IPS-NIHi7 (cell line): ENCODE measurements at regions not wholly inside any gene's neighbourhood (a gene's known extent, or its start where the extent isn't known, plus 50 kb on each side); places are given as distances from the start of the nearest gene placed in this dataset.

Experiments used
- DNase-seq: peaks from one replicate; pipeline ENCODE4 v3.0.0; 2012; ENCODE audit warnings: mixed read lengths; ENCODE audit errors: extremely low spot score

DNA sequence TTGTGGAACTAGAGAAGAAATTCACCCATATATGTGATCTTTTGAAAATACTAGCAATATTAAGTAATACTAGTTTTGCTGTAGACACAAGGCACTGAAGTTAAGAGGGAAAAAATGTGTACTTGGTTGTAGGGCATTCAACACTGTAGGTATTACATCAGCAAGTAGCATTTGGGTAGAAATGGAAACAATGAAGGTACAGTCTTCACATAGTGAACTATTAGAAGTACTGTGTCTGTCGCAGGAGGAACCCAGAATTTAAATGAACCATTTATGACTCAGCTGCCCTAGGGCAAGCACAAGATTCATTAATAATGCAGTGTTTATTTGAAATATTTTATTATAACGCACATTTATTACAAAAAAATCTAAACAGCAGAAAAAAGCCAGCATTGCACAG, 572.7 kb upstream of the TENM3 start:
- no peak for DNase-seq

GRCh38 chr4:181671672-181672071, 571.5 kb upstream of the TENM3 start:
- no peak for DNase-seq

DNA sequence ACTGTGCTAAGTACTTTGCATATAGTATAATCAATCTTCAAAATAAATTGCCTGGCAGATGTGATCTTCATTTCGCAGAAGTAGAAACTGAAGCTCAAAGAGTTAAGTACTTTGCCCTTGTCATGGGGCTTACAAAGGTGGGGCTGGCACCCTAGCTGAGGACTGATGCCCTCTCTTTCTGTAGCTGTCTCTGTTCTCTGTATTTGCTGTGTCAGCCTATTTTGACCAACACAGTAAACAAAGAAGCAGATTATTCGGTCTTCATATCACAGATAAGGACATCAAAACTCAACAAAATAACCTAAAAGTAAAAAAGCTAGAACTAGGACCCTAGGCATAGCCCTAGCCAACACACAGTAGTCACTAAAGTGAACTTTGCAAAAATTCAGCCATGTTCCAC, 570.5 kb upstream of the TENM3 start:
- DNase-seq = no peak

- DNase-seq = no peak
These were observed 568.8 kb upstream of the TENM3 start for GRCh38 chr4:181674315-181674875.

- no peak for DNase-seq
These were observed 566.7 kb upstream of the TENM3 start for GRCh38 chr4:181676546-181676945.

- DNase-seq = no peak
These were observed 566.0 kb upstream of the TENM3 start for GRCh38 chr4:181677201-181677600.

DNA sequence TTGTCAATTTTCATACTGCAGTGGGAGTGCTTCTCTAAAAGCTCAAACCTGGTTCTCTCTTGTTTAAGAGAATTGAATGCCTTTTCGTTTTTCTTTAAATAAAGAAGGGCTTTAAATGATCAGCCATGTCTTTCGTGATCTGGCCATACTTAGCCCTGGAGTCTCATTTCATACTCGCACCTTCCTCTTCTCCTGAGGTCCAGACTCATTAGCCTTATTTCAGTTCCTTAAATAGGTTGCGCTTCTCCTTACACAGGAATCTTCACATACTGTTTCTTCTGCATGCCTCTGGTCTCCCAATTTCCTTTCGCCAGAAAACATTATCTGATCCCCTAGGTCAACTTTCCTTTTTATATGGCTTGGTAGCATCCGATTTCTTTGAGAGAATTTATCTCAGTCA, 565.6 kb upstream of the TENM3 start:
- no peak for DNase-seq

- no peak for DNase-seq
These were observed 563.4 kb upstream of the TENM3 start for GRCh38 chr4:181679754-181680153.

DNA sequence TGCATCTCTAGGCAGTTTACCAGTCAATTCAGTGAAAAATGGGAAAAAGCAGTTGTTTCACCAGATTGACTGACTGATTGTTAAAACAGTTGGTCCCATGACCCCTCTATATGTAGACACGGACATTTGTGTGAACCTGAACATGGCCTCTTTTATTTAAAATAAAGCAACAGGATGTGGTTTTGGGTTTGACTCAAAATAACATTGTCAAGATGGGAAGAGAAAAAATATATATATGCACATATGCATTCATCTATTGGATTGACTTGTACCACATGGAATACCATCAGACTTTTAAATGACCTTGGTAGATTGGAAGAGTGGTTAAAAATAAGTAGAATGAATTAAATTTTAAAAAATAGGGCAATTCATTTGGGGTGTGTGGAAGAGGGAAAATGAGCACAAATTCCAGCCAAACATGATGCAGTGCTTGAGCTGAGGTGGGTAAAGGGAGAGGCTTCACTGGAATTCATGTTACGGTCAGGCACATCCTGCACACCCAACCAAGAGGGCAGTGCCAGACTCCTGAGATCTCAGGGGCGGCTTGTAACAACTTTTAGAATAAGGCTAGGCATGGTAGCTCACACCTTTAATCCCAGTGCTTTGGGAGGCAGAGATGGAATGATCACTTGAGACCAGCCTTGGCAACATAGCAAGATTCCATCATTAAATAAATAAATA, 560.7 kb upstream of the TENM3 start:
- DNase-seq = no peak

DNA sequence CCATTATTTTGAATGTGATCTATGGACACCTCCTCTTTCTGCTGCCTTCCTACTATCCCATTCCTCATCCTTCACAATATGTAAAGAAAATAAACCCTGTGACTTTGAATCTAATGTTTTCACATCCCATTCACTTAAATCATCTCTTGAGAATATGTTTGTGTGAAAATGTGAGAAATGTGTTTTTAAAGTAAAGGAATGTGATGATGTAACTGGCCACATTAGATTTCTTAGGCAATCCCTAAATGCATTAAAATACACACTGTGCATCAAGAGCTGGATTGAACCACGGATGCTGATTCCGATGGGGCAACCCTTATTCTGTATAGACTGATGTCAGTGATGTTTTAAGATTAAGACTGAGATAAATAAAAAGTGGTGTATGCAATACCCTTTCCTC, 558.9 kb upstream of the TENM3 start:
- DNase-seq = no peak

DNA sequence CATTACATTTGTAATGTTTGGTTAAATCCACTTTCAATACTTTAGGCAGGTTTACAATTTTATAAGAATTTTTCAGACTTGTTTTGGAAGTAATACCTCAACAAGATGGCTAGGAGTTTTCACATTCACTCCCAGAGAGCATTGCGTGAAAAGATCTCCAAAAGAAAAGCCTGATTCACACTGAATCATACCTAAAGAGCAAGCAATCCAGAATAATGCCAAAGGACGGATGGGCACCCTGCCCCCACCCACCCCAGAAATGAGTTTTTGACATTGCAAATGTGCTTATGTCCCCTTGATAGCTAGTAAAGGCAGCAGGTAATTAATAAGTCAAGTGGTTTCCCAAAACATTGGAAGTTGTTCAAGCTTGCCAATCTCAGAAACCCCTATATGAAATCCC, 557.7 kb upstream of the TENM3 start:
- DNase-seq = no peak

DNA sequence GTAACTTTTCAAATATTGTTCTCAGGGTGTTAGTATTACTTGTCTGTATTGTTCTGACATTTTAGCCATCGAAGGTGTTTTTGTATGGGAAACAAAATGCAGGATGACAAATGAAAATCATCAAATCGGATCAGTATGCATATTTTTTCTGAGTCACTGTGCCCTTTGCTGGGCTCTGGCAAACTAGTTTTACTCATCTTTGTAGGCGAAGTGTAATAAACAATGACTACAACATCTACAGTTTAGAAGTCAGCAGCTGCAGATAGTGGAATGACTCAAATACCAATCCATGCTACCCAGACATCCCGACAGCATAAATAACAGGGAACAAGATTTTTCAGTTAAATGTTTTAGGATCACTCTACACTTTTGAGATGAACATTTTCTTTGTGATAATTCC, 557.3 kb upstream of the TENM3 start:
- no peak for DNase-seq

GRCh38 chr4:181687116-181687515, 556.1 kb upstream of the TENM3 start:
- no peak for DNase-seq

DNA sequence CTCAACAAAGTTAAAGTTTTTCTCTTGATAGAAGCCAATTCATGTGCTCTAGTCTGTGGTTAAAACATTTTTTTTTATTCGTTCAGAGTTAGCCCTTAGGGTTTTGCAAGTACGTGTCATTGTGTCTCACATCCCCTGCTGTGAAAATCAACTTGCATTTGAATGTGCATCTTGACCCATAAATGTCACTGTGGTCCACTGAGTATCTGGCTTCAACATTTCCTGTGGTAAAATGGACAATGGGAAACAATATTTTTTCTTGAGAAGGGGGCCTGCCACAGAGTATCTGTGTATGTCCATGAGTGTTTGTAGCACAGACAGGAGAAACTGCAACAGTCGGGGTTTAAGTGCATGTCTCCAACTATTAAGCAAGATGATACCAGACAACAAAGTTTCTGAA, 554.8 kb upstream of the TENM3 start:
- no peak for DNase-seq

DNA sequence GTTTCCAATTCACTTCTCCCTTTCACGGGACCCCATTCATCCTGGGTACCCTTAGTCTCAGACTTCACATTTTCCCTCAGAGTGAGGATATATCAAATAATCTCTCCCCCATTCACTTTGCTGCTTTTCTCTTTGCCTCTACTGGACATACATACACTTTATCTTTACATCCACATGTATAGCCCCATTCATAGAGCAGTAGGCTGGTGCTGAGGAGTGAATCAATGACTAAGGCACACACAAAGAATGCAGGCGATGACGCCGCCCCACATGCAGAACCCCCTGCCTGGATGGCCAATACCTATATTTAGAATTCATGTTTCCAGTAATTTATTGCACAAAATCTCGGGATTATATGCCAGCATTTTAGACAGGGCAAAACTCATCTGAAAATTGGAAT, 554.3 kb upstream of the TENM3 start:
- DNase-seq = no peak

DNA sequence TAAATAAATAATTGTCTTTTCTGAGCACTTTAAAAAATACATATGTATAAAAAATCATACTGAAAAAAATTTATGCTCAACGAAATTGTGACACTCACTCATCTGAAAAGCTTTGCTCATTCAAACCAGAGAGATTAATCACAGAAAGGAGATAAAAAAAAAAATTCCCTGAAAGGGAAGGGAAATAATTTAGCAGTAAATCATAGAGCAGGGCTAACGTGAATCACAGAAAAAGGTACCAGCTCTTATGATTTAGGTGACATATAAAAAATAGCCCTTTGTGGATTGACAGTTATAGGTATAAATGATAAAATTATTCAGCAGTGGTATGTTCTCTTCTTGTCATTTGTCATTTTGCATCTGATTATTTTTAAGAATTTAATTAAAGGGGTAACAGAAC, 552.7 kb upstream of the TENM3 start:
- DNase-seq = no peak

GRCh38 chr4:181692965-181693364, 550.2 kb upstream of the TENM3 start:
- DNase-seq = no peak

GRCh38 chr4:181693517-181693916, 549.7 kb upstream of the TENM3 start:
- DNase-seq = peak; percentile 28

GRCh38 chr4:181698221-181698620, 545.0 kb upstream of the TENM3 start:
- no peak for DNase-seq

DNA sequence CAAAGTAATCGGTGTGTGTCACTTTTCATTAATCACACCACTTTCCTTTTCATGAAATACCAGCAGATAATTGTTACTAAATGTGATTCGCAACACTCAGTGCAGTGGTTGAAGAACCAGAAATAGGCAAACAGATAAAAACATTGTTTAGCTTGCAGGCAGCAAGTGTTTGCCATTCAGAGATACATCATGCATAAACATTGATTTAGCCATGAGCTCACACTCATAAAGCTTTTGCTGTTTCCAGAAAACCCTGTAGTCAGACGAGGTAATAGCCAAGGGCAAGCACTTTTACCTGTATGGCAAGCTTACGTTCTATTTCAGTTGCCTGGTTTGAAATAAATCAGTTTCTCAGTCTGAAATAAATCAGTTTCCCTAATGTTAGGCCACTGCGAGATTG, 542.0 kb upstream of the TENM3 start:
- no peak for DNase-seq

DNA sequence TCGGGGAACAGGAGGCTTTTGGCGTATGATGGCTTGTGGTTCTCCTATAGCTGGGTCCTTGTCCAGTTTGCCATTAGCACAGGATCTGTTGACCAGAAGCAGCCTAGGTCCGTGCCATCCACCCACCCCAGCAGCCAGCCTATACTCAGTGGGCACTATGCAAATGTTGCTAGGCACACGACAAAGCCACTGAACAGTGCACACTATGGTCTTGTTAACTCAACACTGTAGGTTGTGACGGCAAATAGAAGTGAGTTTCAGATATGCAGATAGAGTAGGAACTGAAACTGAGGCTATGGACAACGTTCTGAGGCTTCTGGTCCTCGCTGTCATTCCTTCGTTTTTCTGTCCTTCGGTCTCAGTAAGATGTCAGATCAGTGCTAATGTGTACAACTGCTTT, 541.3 kb upstream of the TENM3 start:
- DNase-seq = no peak

DNA sequence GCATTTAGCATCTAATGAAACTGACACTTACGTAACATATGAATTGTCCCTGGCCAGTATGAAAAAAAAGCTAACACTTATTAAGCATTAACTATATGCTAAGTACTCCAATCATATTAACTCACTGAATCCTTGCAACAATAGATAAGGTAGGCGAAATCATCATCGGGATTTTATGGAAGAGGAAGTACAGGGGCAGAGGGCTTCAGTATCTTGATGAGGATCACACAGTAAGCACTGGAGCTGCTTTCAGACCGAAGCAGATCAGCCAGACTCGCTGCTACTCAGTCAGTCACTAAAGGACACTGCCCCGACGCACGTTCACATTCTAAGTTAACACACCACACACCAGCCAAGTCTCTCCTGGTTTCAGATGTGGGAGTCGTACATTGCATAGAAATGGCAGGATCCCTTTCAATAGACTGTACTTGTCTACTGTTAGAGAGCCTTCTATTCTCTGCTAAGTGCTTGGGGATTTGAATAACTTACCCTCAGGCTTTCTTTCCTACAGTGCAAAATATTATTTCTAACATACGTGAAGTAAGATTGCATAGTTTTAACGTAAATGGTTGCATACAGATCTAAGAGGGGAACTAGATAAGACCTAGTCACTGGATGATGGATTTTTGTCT, 540.2 kb upstream of the TENM3 start:
- DNase-seq = no peak

GRCh38 chr4:181710143-181710542, 533.1 kb upstream of the TENM3 start:
- no peak for DNase-seq

GRCh38 chr4:181711387-181711786, 531.8 kb upstream of the TENM3 start:
- no peak for DNase-seq
